Ectodermal cell (in vitro differentiated cells): ENCODE measurements at regions not wholly inside any gene's neighbourhood (a gene's known extent, or its start where the extent isn't known, plus 50 kb on each side); places are given as distances from the start of the nearest gene placed in this dataset.

Source experiments
- H3K27ac ChIP-seq: 2 replicates; pipeline ENCODE4 v1.7.0; 2013; ENCODE audit warnings: mild to moderate bottlenecking, low read depth, low read length; ENCODE audit not compliant: insufficient read depth, poor library complexity, severe bottlenecking
- H3K27me3 ChIP-seq: 2 replicates; pipeline ENCODE4 v1.7.0; 2013; ENCODE audit warnings: mild to moderate bottlenecking, low read length; ENCODE audit not compliant: insufficient read depth, control insufficient read depth, poor library complexity, severe bottlenecking
- H3K36me3 ChIP-seq: one replicate; pipeline ENCODE4 v1.7.0; 2013; ENCODE audit warnings: low read length; ENCODE audit not compliant: control insufficient read depth, insufficient read depth
- H3K4me1 ChIP-seq: one replicate; pipeline ENCODE4 v1.7.0; 2013; ENCODE audit warnings: low read length; ENCODE audit not compliant: control insufficient read depth, insufficient read depth
- H3K4me3 ChIP-seq: 2 replicates; pipeline ENCODE4 v1.7.0; 2013; ENCODE audit warnings: low read depth, low read length, control low read depth; ENCODE audit not compliant: insufficient read depth
- H3K9me3 ChIP-seq: 2 replicates; pipeline ENCODE4 v1.7.0; 2013; ENCODE audit warnings: mild to moderate bottlenecking, low read length, moderate library complexity; ENCODE audit not compliant: control insufficient read depth
- WGBS, 2 experiments: methylation state at CpG; one replicate each; pipeline ENCODE4 v1.1.7; 2013; ENCODE audit warnings: missing lambda C conversion rate in 2 of 2; 5-methylcytosine and 5-hydroxymethylcytosine counted together

- WGBS, 2 experiments: 84 to 96% methylated on average over 3 of the region's 3 CpGs
- H3K36me3 ChIP-seq: no peaks in the 10 kb centered on the region
- no peaks in the 10 kb centered on the region for H3K4me1 ChIP-seq
- no peaks in the 10 kb centered on the region for H3K9me3 ChIP-seq
- no peaks in the 10 kb centered on the region for H3K27me3 ChIP-seq
- no peak overlapping the region for H3K4me3 ChIP-seq
- H3K27ac ChIP-seq: no peak overlapping the region
Observed at GRCh38 chr12:58981961-58982360, 61.7 kb upstream of the LRIG3 start.

GRCh38 chr12:58980768-58981167 lies 60.5 kb upstream of the LRIG3 start:
- Histone ChIP-seq H3K9me3 (no peaks in the 10 kb centered on the region), H3K27ac (no peak overlapping the region), H3K27me3 (no peaks in the 10 kb centered on the region), H3K4me3 (no peak overlapping the region), H3K36me3 (no peaks in the 10 kb centered on the region), H3K4me1 (no peaks in the 10 kb centered on the region)
- 89% methylated on average over 1 of the region's 1 CpG; no CpG with 5 or more reads in 1 of the 2 experiments for WGBS, 2 experiments

- no peaks in the 10 kb centered on the region for H3K9me3 ChIP-seq
- H3K27me3 ChIP-seq: no peaks in the 10 kb centered on the region
- H3K4me1 ChIP-seq: no peaks in the 10 kb centered on the region
- H3K36me3 ChIP-seq: no peaks in the 10 kb centered on the region
- 82 to 98% methylated on average over 2 of the region's 3 CpGs for WGBS, 2 experiments
- H3K4me3 ChIP-seq: no peak overlapping the region
- H3K27ac ChIP-seq: no peak overlapping the region
Observed at GRCh38 chr12:58978717-58979116, 58.4 kb upstream of the LRIG3 start.

GRCh38 chr12:58977476-58977875 lies 57.2 kb upstream of the LRIG3 start:
- Histone ChIP-seq H3K4me1 (no peaks in the 10 kb centered on the region), H3K27me3 (no peaks in the 10 kb centered on the region), H3K4me3 (no peak overlapping the region), H3K27ac (no peak overlapping the region), H3K9me3 (no peaks in the 10 kb centered on the region), H3K36me3 (no peaks in the 10 kb centered on the region)
- WGBS, 2 experiments: 99 to 100% methylated on average over 4 of the region's 4 CpGs

- 94 to 97% methylated on average over 2 of the region's 2 CpGs for WGBS, 2 experiments
- Histone ChIP-seq H3K9me3 (no peaks in the 10 kb centered on the region), H3K4me1 (no peaks in the 10 kb centered on the region), H3K36me3 (no peaks in the 10 kb centered on the region), H3K4me3 (no peak overlapping the region), H3K27me3 (no peaks in the 10 kb centered on the region), H3K27ac (no peak overlapping the region)
Observed at GRCh38 chr12:58976146-58976545, 55.8 kb upstream of the LRIG3 start.
